ENCODE measurements at regions not wholly inside any gene's neighbourhood (a gene's known extent, or its start where the extent isn't known, plus 50 kb on each side); places are given as distances from the start of the nearest gene placed in this dataset.

GRCh38 chr10:128286141-128286761, 160.0 kb upstream of the MKI67 start:
- DNase-seq: no peak

GRCh38 chr10:128286762-128287500, 160.7 kb upstream of the MKI67 start:
- DNase-seq: no peak

- DNase-seq: no peak
Observed at GRCh38 chr10:128287921-128288320, 161.7 kb upstream of the MKI67 start.

GRCh38 chr10:128289621-128290020, 163.4 kb upstream of the MKI67 start:
- DNase-seq: no peak

GRCh38 chr10:128295003-128295402, 168.8 kb upstream of the MKI67 start:
- DNase-seq: no peak

- DNase-seq: no peak
Observed at GRCh38 chr10:128296253-128297007, 170.2 kb upstream of the MKI67 start.

GRCh38 chr10:128297709-128298378, 171.6 kb upstream of the MKI67 start:
- no peak for DNase-seq

- no peak for DNase-seq
Observed at GRCh38 chr10:128298587-128298986, 172.4 kb upstream of the MKI67 start.

- DNase-seq: no peak
Observed at GRCh38 chr10:128300290-128300824, 174.1 kb upstream of the MKI67 start.

GRCh38 chr10:128301051-128301450, 174.8 kb upstream of the MKI67 start:
- DNase-seq: no peak

- no peak for DNase-seq
Observed at GRCh38 chr10:128302808-128303207, 176.6 kb upstream of the MKI67 start.

GRCh38 chr10:128304271-128304670, 178.0 kb upstream of the MKI67 start:
- no peak for DNase-seq

- no peak for DNase-seq
Observed at GRCh38 chr10:128305601-128306345, 179.6 kb upstream of the MKI67 start.

- DNase-seq: no peak
Observed at GRCh38 chr10:128306535-128306934, 180.3 kb upstream of the MKI67 start.

- no peak for DNase-seq
Observed at GRCh38 chr10:128306966-128307365, 180.7 kb upstream of the MKI67 start.

- no peak for DNase-seq
Observed at GRCh38 chr10:128307820-128308219, 181.6 kb upstream of the MKI67 start.

- no peak for DNase-seq
Observed at GRCh38 chr10:128310971-128311658, 184.9 kb upstream of the MKI67 start.

GRCh38 chr10:128312250-128312649, 186.0 kb upstream of the MKI67 start:
- no peak for DNase-seq

GRCh38 chr10:128314686-128315085, 188.5 kb upstream of the MKI67 start:
- DNase-seq: no peak

- no peak for DNase-seq
Observed at GRCh38 chr10:128316121-128316726, 190.0 kb upstream of the MKI67 start.

- DNase-seq: no peak
Observed at GRCh38 chr10:128316925-128317324, 190.7 kb upstream of the MKI67 start.

All from CD4-positive, alpha-beta T cell treated with Interleukin-17A for 1 hour (primary cell).